IPS DF 19.7 (cell line): ENCODE measurements at regions not wholly inside any gene's neighbourhood (a gene's known extent, or its start where the extent isn't known, plus 50 kb on each side); places are given as distances from the start of the nearest gene placed in this dataset.

ENCODE experiments used
- DNase-seq: peaks from one replicate; pipeline ENCODE4 v3.0.0-alpha.2; 2013; ENCODE audit warnings: low read depth, low spot score

DNA sequence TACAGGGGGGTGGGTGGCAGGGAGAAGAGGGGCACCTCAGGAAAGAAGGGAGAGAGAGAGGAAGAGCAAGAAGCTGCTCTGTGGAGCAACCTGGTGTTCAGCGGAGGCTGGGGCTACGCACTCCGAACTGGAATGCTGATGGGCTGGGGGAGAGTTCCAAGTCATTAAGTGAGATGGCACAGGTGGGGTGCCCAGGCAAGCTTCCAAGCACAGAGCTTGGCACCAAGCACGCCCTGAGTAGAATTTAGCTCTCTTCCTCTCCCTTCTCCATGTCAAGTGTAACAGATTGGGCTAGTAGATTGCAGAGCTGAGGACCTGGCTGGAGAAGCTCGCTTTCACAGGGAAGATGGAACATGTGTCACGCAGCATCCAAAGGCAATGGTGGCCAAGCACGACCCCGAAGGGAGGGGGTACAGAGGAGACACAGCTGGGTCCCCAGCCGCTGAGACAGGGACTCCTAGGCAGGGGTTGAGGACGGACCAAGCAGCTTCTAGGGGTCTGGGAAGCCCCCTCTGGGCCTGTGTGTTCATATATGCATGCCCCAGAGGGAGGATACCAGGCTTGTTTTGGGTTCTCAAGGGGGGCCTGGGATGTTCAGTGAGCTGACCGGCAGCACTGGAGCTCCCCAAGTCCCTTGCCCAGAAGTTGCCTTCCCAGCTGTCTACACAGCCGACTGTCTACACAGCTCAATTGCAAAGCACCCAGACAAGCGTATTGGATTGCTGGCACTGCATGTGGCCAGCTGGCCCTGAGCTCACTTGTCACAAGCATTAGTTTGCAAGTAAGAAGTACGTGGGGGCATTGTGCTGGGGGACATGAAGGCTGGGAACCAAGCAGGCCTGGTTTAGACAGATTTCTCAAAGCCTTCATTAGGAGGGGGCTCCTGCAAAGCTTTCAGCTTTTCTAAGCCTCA lies 247.8 kb downstream of the ENGASE start:
- DNase-seq, result no peak

DNA sequence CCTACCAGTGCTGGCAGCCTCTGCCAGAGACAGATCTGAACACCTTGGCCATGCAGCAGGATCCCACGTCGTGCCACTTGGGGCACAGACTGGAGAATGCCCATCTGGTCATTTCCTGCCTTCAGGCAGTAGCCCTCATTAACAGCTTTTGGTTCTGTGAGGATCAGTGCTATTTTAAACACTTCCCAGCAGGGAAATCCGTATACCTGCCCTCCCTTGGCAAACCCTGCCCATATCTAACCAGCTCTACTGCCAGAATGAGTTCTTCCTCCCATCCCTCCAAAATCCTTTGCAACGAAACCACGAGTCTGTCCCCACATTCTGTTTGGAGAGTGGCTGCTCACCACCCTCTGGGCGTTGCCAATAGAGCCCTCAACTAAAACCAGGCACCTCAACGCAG lies 245.7 kb downstream of the ENGASE start:
- no peak for DNase-seq

- DNase-seq, result no peak
Measured at GRCh38 chr17:79317916-79318315, 243.3 kb downstream of the ENGASE start.

DNA sequence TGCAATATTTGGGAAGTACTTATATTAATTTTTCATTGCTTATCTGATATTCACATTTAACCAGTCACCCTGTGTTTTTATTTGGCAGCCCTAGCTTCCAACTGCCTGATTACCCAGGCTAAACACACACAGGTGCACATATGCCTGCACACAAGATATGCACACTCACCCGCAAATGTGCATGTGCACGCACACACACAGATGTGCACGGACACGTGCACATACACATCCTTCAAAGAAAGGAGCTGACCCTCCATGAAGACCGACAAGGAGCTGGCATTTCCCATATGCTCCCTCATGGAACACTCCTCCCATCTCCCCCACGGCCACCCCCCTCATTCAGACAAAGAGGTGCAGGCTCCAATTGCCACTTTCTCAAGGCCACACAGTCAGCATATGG lies 242.2 kb downstream of the ENGASE start:
- DNase-seq, result no peak

GRCh38 chr17:79315358-79316105 lies 240.9 kb downstream of the ENGASE start:
- no peak for DNase-seq

- DNase-seq, result no peak
Measured at GRCh38 chr17:79314617-79315357, 240.2 kb downstream of the ENGASE start.

- no peak for DNase-seq
Measured at GRCh38 chr17:79311373-79311772, 236.7 kb downstream of the ENGASE start.

GRCh38 chr17:79306424-79307318 lies 232.0 kb downstream of the ENGASE start:
- DNase-seq, result no peak

DNA sequence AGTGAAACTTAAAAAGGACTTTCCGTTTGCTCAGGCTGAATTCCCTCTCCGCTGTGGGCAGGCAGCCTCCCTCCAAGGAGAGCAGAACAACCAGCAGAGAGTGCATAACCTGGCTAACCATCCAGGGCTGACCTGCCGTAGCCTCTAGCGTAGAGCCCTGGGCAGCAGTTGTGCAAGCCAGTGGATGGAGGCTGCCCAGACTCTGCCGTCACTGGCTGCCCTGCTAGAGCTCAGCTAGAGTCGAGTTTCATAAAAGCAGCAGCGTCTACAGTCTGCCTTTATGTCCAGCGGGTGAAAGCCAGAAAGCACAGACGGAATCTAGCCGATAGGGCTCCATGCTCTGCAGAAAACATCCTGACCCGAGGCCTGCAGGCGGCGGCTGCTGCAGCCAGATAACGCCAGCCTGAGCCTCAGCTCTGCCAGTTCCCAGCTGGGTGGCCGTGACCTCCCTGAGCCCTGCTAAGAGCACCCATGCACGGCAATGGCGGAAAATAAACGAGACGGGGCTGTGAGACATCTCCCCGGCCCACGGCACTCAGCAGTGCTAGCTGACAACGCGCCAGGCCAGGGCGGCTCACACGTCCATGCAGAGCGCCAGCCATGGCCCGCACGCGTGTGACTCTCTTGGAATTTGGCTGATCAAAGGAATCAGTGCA lies 231.3 kb downstream of the ENGASE start:
- DNase-seq, result no peak

DNA sequence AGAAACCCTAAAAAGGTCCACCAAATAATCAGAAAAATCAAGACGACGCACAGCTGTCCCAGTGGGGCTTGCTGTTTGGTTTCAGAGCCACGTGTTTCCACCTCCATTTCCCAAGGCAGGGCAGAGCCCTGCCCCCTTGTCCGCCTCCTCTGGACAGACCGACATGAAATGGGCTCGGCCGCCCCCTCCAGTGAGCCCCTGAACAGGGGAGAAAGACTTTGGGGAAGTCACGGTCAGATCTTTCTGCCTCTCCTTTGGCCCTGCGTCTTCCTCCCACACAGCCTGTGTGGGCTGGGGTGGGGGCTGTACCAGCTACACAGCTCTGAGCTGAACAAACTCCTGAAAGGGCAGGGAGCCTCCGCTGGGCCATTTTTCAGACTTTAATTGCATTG lies 230.7 kb downstream of the ENGASE start:
- DNase-seq, result no peak

- no peak for DNase-seq
Measured at GRCh38 chr17:79304884-79305283, 230.3 kb downstream of the ENGASE start.

- no peak for DNase-seq
Measured at GRCh38 chr17:79303641-79304205, 229.1 kb downstream of the ENGASE start.

GRCh38 chr17:79301469-79301868 lies 226.8 kb downstream of the ENGASE start:
- no peak for DNase-seq

DNA sequence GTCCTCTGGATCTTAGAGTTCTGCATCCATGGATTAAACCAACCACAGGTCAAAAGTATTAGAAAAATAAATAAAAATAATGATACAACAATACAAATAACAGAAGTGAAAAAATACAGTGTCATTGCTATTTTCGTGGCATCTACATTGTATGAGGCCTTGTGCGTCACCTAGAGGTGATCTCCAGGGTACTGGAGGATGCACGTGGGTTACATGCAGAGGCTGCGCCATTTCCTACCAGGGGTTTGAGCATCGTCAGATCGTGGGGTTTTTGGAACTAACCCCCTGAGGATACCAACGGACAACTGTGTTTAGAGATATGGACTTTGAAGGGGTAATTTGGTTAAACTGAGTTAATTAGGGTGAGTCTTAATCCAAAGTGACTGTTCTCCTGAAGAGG lies 224.7 kb downstream of the ENGASE start:
- DNase-seq, result no peak

DNA sequence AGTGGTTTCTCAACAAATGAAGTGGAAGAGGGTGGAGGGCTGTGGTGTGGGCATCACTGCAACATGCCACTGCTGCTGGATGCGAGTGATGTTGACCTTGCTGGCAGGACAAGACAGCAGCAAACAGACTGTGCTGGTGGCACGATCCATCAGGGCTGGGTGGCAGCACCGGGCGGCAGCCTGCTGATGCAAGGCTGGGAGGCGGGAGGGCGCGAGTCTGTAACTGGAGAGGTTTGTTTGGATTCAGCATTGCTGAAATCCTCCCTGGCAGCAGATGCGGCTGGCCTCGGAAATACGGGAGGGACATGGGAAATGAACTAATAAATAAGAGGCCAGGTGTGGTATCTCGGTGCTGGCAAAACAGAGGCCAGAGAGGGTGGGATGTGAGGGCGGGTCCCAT lies 224.2 kb downstream of the ENGASE start:
- DNase-seq, result no peak

DNA sequence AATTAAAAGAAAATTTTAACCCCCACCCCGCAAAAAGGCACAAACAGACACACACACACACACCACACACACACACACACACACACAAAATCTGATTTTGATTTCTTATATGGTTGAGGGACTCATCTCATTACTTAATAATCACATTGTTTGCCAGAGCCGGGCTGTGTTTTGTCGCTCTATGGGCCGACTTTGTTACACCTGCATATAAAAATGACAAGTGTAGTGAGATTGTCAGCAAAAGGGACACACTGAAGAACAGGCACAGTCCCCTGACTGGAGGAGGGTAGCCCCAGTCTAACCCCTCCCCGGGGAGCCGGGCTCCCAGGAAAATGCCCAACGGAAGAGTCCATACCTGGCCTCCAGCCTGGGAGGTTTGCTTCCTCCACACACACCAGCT lies 221.6 kb downstream of the ENGASE start:
- no peak for DNase-seq

DNA sequence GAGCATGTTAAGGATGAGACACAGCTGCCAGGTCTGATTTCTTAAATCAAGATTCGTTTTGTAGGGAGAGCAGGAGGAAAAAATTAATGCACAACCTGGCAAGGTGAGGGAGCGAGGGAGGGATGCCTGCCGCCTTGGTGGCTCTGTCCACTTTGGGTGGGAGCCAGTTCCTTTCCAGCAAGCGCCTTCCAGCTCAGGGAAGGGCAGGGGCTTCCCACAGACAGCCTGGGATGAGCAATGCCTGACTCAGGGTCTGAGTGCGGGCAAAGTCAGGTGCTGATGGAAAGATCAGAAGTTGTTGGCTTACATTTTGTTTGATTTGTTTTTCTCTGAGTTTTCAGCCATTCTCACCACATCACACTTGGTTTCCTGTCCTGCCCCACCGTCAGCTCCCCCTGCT lies 220.7 kb downstream of the ENGASE start:
- no peak for DNase-seq

- DNase-seq, result peak; percentile 54
Measured at GRCh38 chr17:79294459-79295071, 219.9 kb downstream of the ENGASE start.

- no peak for DNase-seq
Measured at GRCh38 chr17:79292501-79292900, 217.9 kb downstream of the ENGASE start.

DNA sequence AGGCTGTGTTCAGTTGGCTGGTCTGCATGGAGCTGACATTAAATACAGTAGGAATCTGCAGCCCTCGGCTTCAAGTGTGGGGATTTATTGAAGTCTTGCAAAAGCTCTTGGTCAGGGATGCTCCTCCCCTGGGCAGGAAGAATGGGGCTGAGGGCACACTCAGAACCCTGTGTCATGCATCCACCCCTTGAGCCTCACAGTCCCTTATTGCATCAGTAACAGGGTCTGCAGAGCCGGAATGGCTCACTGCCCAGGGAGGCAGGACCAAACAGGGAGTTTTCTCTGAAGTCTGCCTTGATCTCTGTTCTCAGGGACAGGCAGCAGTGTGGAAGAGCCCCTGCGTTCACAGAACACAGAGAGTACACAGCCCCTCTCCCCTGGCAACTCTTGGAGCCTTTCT lies 216.8 kb downstream of the ENGASE start:
- DNase-seq, result no peak
